ENCODE measurements at regions not wholly inside any gene's neighbourhood (a gene's known extent, or its start where the extent isn't known, plus 50 kb on each side); places are given as distances from the start of the nearest gene placed in this dataset.
"Not testable (repeated sequence)": the region's sequence is repeated elsewhere in the genome, so short reads cannot be mapped to it uniquely, and the experiment has no call there.

DNA sequence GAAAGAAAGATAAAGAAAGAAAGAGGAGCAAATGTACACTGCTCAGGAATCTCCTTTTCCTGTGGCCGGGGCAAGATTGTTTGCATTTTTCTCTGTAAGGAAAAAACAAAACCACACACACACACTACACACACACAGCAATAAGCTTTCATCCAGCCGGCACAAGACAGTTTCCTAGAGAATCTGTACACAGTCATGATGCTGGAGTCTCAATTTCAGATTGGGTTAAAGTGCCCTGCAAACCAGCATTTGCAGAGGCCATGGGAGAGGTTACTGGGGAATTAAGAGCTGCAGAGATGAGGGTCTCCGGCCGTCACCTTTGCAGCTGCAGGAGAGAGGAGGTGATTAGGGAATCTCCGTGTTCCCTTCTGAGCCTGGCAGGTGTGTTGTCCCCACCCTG, 1607.5 kb downstream of the RPIA start:
- H3K9me3 ChIP-seq (ENCODE audit: low read depth, low read length); H3K27ac ChIP-seq (ENCODE audit: low read depth, low read length); H3K79me2 ChIP-seq (ENCODE audit: insufficient read depth, low read length): not testable (repeated sequence)

GRCh38 chr2:90322982-90323381, 1631.5 kb downstream of the RPIA start:
- H3K9me3 ChIP-seq (ENCODE audit: low read depth, low read length); H4K20me1 ChIP-seq (ENCODE audit: insufficient read depth, low read length); H3K36me3 ChIP-seq (ENCODE audit: insufficient read depth, low read length); H3K27me3 ChIP-seq (ENCODE audit: insufficient read depth, low read length); H3K79me2 ChIP-seq (ENCODE audit: insufficient read depth, low read length); H2AFZ ChIP-seq (ENCODE audit: low read length); H3K4me1 ChIP-seq (ENCODE audit: insufficient read depth, low read length); H3K27ac ChIP-seq (ENCODE audit: low read depth, low read length); H3K4me3 ChIP-seq (ENCODE audit: insufficient read depth, low read length); H3K4me2 ChIP-seq (ENCODE audit: insufficient read depth, low read length); DNase-seq (ENCODE audit: insufficient read length, low spot score, missing footprints): not testable (repeated sequence)

More for the DNA sequence above, 1607.5 kb downstream of the RPIA start:
- not testable (repeated sequence) for DNase-seq (ENCODE audit: insufficient read length, low spot score, missing footprints); H4K20me1 ChIP-seq (ENCODE audit: insufficient read depth, low read length); H3K27me3 ChIP-seq (ENCODE audit: insufficient read depth, low read length); H2AFZ ChIP-seq (ENCODE audit: low read length); H3K36me3 ChIP-seq (ENCODE audit: insufficient read depth, low read length); H3K4me3 ChIP-seq (ENCODE audit: insufficient read depth, low read length); H3K4me2 ChIP-seq (ENCODE audit: insufficient read depth, low read length); H3K4me1 ChIP-seq (ENCODE audit: insufficient read depth, low read length)

GRCh38 chr2:90323612-90324558, 1632.4 kb downstream of the RPIA start:
- not testable (repeated sequence) for H3K4me3 ChIP-seq (ENCODE audit: insufficient read depth, low read length); H3K27ac ChIP-seq (ENCODE audit: low read depth, low read length); H3K79me2 ChIP-seq (ENCODE audit: insufficient read depth, low read length); H3K4me2 ChIP-seq (ENCODE audit: insufficient read depth, low read length); H2AFZ ChIP-seq (ENCODE audit: low read length); H3K9me3 ChIP-seq (ENCODE audit: low read depth, low read length); H3K27me3 ChIP-seq (ENCODE audit: insufficient read depth, low read length); DNase-seq (ENCODE audit: insufficient read length, low spot score, missing footprints); H3K4me1 ChIP-seq (ENCODE audit: insufficient read depth, low read length); H3K36me3 ChIP-seq (ENCODE audit: insufficient read depth, low read length); H4K20me1 ChIP-seq (ENCODE audit: insufficient read depth, low read length)

- H2AFZ ChIP-seq (ENCODE audit: low read length); H4K20me1 ChIP-seq (ENCODE audit: insufficient read depth, low read length); DNase-seq (ENCODE audit: insufficient read length, low spot score, missing footprints); H3K36me3 ChIP-seq (ENCODE audit: insufficient read depth, low read length); H3K4me1 ChIP-seq (ENCODE audit: insufficient read depth, low read length); H3K27ac ChIP-seq (ENCODE audit: low read depth, low read length); H3K4me2 ChIP-seq (ENCODE audit: insufficient read depth, low read length); H3K79me2 ChIP-seq (ENCODE audit: insufficient read depth, low read length); H3K27me3 ChIP-seq (ENCODE audit: insufficient read depth, low read length); H3K9me3 ChIP-seq (ENCODE audit: low read depth, low read length); H3K4me3 ChIP-seq (ENCODE audit: insufficient read depth, low read length): not testable (repeated sequence)
Measured at GRCh38 chr2:90324672-90325071, 1633.2 kb downstream of the RPIA start.

DNA sequence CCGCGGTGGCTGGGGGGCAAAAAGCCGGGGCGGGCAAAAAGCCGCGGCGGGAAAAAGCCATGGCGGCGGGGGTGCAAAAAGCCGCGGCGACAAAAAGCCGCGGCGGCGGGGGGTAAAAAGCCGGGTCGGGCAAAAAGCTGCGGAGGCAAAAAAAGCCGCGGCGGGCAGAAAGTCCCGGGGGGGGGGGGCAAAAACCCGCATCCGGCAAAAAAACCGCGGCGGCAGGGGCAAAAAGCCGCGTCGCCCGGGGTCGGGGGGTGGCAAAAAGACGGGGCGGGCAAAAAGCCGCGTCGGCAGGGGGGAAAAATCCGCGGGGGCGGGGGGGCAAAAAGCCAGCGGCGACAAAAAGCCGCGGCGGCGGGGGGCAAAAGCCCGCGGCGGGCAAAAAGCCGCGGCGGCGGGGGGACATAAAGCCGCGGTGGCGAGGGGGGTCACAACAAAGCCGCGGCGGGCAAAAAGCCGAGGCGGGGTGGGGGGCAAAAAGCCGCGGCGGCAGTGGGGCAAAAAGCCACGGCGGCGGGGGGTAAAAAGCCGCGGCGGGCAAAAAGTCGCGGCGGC, 1634.4 kb downstream of the RPIA start:
- H3K4me2 ChIP-seq (ENCODE audit: insufficient read depth, low read length); H3K4me1 ChIP-seq (ENCODE audit: insufficient read depth, low read length); H3K27ac ChIP-seq (ENCODE audit: low read depth, low read length); H3K9me3 ChIP-seq (ENCODE audit: low read depth, low read length); H3K27me3 ChIP-seq (ENCODE audit: insufficient read depth, low read length); H3K79me2 ChIP-seq (ENCODE audit: insufficient read depth, low read length); H3K4me3 ChIP-seq (ENCODE audit: insufficient read depth, low read length); H4K20me1 ChIP-seq (ENCODE audit: insufficient read depth, low read length); H3K36me3 ChIP-seq (ENCODE audit: insufficient read depth, low read length); H2AFZ ChIP-seq (ENCODE audit: low read length): not testable (repeated sequence)
- peak; percentile 8 for DNase-seq (ENCODE audit: insufficient read length, low spot score, missing footprints)

DNA sequence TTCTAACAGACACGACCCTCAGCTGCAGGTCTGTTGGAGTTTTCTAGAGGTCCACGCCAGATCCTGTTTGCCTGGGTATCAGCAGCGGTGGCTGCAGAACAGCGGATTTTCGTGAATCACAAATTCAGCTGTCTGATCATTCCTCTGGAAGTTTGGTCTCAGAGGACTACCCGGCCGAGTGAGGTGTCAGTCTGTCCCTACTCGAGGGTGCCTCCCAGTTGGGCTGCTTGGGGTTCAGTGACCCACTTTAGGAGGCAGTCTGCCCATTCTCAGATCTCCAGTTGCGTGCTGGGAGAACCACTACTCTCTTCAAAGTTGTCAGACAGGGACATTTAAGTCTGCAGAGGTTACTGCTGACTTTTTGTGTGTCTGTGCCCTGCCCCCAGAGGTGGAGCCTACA, 1664.1 kb downstream of the RPIA start:
- H3K79me2 ChIP-seq (ENCODE audit: insufficient read depth, low read length); H3K9me3 ChIP-seq (ENCODE audit: low read depth, low read length); H3K27me3 ChIP-seq (ENCODE audit: insufficient read depth, low read length); H3K4me2 ChIP-seq (ENCODE audit: insufficient read depth, low read length); H3K36me3 ChIP-seq (ENCODE audit: insufficient read depth, low read length); DNase-seq (ENCODE audit: insufficient read length, low spot score, missing footprints); H3K27ac ChIP-seq (ENCODE audit: low read depth, low read length); H3K4me3 ChIP-seq (ENCODE audit: insufficient read depth, low read length); H2AFZ ChIP-seq (ENCODE audit: low read length); H4K20me1 ChIP-seq (ENCODE audit: insufficient read depth, low read length); H3K4me1 ChIP-seq (ENCODE audit: insufficient read depth, low read length): not testable (repeated sequence)

GRCh38 chr2:90359344-90359743, 1667.9 kb downstream of the RPIA start:
- not testable (repeated sequence) for H3K4me2 ChIP-seq (ENCODE audit: insufficient read depth, low read length); H4K20me1 ChIP-seq (ENCODE audit: insufficient read depth, low read length); H2AFZ ChIP-seq (ENCODE audit: low read length); H3K27ac ChIP-seq (ENCODE audit: low read depth, low read length); H3K79me2 ChIP-seq (ENCODE audit: insufficient read depth, low read length); H3K4me3 ChIP-seq (ENCODE audit: insufficient read depth, low read length); H3K36me3 ChIP-seq (ENCODE audit: insufficient read depth, low read length); H3K4me1 ChIP-seq (ENCODE audit: insufficient read depth, low read length); H3K27me3 ChIP-seq (ENCODE audit: insufficient read depth, low read length); DNase-seq (ENCODE audit: insufficient read length, low spot score, missing footprints); H3K9me3 ChIP-seq (ENCODE audit: low read depth, low read length)

GRCh38 chr2:90359887-90360730, 1668.6 kb downstream of the RPIA start:
- not testable (repeated sequence) for H3K4me2 ChIP-seq (ENCODE audit: insufficient read depth, low read length); H3K9me3 ChIP-seq (ENCODE audit: low read depth, low read length); H4K20me1 ChIP-seq (ENCODE audit: insufficient read depth, low read length); DNase-seq (ENCODE audit: insufficient read length, low spot score, missing footprints); H3K4me1 ChIP-seq (ENCODE audit: insufficient read depth, low read length); H3K27me3 ChIP-seq (ENCODE audit: insufficient read depth, low read length); H3K36me3 ChIP-seq (ENCODE audit: insufficient read depth, low read length); H2AFZ ChIP-seq (ENCODE audit: low read length); H3K79me2 ChIP-seq (ENCODE audit: insufficient read depth, low read length); H3K27ac ChIP-seq (ENCODE audit: low read depth, low read length)
- H3K4me3 ChIP-seq (ENCODE audit: insufficient read depth, low read length), result peak overlapping the region; percentile 22

Data from osteoblast (primary cell).